Nephron progenitor cell (in vitro differentiated cells): ENCODE measurements at regions not wholly inside any gene's neighbourhood (a gene's known extent, or its start where the extent isn't known, plus 50 kb on each side); places are given as distances from the start of the nearest gene placed in this dataset.

Experiments used
- DNase-seq: peaks from one replicate; pipeline ENCODE4 v3.0.0; 2021
- H3K27ac Mint-ChIP-seq: 2 replicates; pipeline ENCODE4 v1.8.0; 2021; ENCODE audit warnings: mild to moderate bottlenecking, moderate library complexity, mixed read lengths
- H3K27me3 Mint-ChIP-seq: 2 replicates; pipeline ENCODE4 v1.8.0; 2021; ENCODE audit warnings: mild to moderate bottlenecking, low read depth, mixed read lengths; ENCODE audit not compliant: poor library complexity
- H3K36me3 Mint-ChIP-seq: 2 replicates; pipeline ENCODE4 v1.8.0; 2021; ENCODE audit warnings: low read depth, mixed read lengths
- H3K4me1 Mint-ChIP-seq: 2 replicates; pipeline ENCODE4 v1.8.0; 2021; ENCODE audit warnings: mixed read lengths
- H3K4me3 Mint-ChIP-seq: 2 replicates; pipeline ENCODE4 v1.8.0; 2021; ENCODE audit warnings: mild to moderate bottlenecking, moderate library complexity, mixed read lengths
- H3K9me3 Mint-ChIP-seq: 2 replicates; pipeline ENCODE4 v1.8.0; 2021; ENCODE audit warnings: mild to moderate bottlenecking, moderate library complexity, mixed read lengths
- TF ChIP-seq, protein P1 (sequence below): fragments of 200-600 bp; sonication (generic); IDR thresholded peaks from 2 replicates; pipeline ENCODE4 v1.5.0; 2021; ENCODE audit warnings: antibody characterized with exemption

GRCh38 chr11:70025308-70025707 is 52.8 kb upstream of the ANO1 start:
- H3K36me3 Mint-ChIP-seq = no peaks in the 10 kb centered on the region
- no peak overlapping the region for H3K4me3 Mint-ChIP-seq
- no peak for DNase-seq
- TF ChIP-seq, protein P1, sequence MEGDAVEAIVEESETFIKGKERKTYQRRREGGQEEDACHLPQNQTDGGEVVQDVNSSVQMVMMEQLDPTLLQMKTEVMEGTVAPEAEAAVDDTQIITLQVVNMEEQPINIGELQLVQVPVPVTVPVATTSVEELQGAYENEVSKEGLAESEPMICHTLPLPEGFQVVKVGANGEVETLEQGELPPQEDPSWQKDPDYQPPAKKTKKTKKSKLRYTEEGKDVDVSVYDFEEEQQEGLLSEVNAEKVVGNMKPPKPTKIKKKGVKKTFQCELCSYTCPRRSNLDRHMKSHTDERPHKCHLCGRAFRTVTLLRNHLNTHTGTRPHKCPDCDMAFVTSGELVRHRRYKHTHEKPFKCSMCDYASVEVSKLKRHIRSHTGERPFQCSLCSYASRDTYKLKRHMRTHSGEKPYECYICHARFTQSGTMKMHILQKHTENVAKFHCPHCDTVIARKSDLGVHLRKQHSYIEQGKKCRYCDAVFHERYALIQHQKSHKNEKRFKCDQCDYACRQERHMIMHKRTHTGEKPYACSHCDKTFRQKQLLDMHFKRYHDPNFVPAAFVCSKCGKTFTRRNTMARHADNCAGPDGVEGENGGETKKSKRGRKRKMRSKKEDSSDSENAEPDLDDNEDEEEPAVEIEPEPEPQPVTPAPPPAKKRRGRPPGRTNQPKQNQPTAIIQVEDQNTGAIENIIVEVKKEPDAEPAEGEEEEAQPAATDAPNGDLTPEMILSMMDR = no peak
- H3K27me3 Mint-ChIP-seq = peaks cover 28% of the 10 kb centered on the region
- no peak overlapping the region for H3K27ac Mint-ChIP-seq
- peaks cover 15% of the 10 kb centered on the region for H3K9me3 Mint-ChIP-seq
- peaks cover 44% of the 10 kb centered on the region for H3K4me1 Mint-ChIP-seq

- no peak for DNase-seq
- H3K27me3 Mint-ChIP-seq = peaks cover 26% of the 10 kb centered on the region
- no peak overlapping the region for H3K4me3 Mint-ChIP-seq
- TF ChIP-seq, protein P1 = no peak
- H3K4me1 Mint-ChIP-seq = peaks cover 41% of the 10 kb centered on the region
- H3K36me3 Mint-ChIP-seq = no peaks in the 10 kb centered on the region
- H3K27ac Mint-ChIP-seq = no peak overlapping the region
- peaks cover 15% of the 10 kb centered on the region for H3K9me3 Mint-ChIP-seq
Observed at GRCh38 chr11:70026012-70026411, 52.1 kb upstream of the ANO1 start.

DNA sequence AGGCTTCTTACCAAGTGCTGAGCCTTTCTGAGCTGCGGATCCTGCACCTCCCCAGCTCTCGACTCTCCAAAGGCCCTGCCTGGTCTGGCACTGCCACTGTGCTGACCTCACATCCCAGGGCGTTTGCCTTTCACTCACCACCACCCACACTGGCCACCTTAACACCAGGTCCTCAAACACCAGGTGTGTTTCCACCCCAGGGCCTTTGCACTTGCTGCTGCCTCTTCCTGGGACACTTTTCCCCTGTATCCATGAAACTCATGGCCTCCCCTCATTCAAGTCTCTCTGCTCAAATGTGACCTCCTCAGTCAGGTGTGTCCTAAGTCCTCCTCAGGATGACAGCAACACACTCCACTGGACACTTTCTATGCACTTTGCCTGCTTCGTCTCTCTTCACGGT is 51.4 kb upstream of the ANO1 start:
- Mint-ChIP-seq H3K36me3 (no peaks in the 10 kb centered on the region), H3K27me3 (peaks cover 22% of the 10 kb centered on the region), H3K27ac (no peak overlapping the region), H3K4me1 (peaks cover 36% of the 10 kb centered on the region), H3K9me3 (peaks cover 15% of the 10 kb centered on the region), H3K4me3 (no peak overlapping the region)
- TF ChIP-seq, protein P1 = no peak
- DNase-seq = no peak

- TF ChIP-seq, protein P1 = no peak
- H3K9me3 Mint-ChIP-seq = peaks cover 15% of the 10 kb centered on the region
- H3K4me1 Mint-ChIP-seq = peaks cover 32% of the 10 kb centered on the region
- no peak overlapping the region for H3K27ac Mint-ChIP-seq
- no peak for DNase-seq
- peaks cover 26% of the 10 kb centered on the region for H3K27me3 Mint-ChIP-seq
- H3K36me3 Mint-ChIP-seq = no peaks in the 10 kb centered on the region
- no peak overlapping the region for H3K4me3 Mint-ChIP-seq
Observed at GRCh38 chr11:70027451-70027850, 50.7 kb upstream of the ANO1 start.

DNA sequence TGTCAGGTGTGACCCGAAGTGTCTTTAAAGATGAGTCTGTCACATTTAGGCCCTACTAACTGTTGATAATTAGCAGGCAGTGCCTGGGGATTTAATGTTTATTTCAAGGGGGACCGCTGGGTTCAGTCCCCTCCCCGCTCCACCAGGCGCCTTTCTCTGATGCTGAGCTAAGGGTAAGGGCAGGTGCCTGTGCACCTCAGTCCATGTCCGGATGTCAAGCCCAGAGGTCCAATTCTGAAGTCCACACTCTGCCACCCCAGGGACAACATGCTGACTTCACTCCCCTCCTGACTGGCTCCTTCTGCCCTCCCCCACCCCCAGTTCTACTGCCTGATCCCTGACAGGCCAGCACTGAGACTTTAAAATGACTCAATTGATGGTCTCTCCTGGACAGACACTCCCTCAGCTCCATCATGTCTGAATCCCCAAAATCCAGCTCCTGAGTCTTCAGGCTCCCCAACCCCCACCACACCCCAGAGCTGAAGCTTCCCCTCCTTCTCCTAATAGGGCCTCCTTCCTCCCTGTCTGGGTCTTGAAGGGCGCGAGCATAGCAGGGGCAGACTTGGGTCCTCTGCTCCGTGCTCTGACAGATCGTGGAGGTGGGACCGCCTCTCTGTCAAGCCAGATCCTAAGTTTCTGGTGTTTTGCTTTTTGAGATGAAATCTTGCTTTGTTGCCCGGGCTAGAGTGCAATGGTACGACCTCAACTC is 49.8 kb upstream of the ANO1 start:
- Mint-ChIP-seq H3K36me3 (no peaks in the 10 kb centered on the region), H3K4me1 (peaks cover 32% of the 10 kb centered on the region), H3K27me3 (peaks cover 29% of the 10 kb centered on the region), H3K9me3 (peaks cover 9% of the 10 kb centered on the region), H3K27ac (no peak overlapping the region), H3K4me3 (no peak overlapping the region)
- no peak for DNase-seq
- TF ChIP-seq, protein P1 = no peak
